GM12878 (cell line): ENCODE measurements at regions not wholly inside any gene's neighbourhood (a gene's known extent, or its start where the extent isn't known, plus 50 kb on each side); places are given as distances from the start of the nearest gene placed in this dataset.
A peak's percentile ranks its signal among the peaks of the same experiment; 100 is the strongest.

Source experiments
- ATF7 ChIP-seq: fragments of 450-650 bp; IDR thresholded peaks from 2 replicates; pipeline ENCODE4 v1.6.1; 2016; ENCODE audit warnings: low read depth, mild to moderate bottlenecking
- CEBPZ ChIP-seq: fragments of 150-350 bp; IDR thresholded peaks from 2 replicates; pipeline ENCODE4 v1.6.1; 2016; ENCODE audit warnings: low read depth, low read length
- CHD1 ChIP-seq: IDR thresholded peaks from 2 replicates; pipeline ENCODE4 v1.6.1; 2012; ENCODE audit warnings: low read depth, low read length, improper control_type of control experiment
- CREB1 ChIP-seq: IDR thresholded peaks from 2 replicates; pipeline ENCODE4 v1.6.1; 2012; ENCODE audit warnings: low read depth, mild to moderate bottlenecking, inconsistent platforms
- EGR1 ChIP-seq, 2 experiments: IDR thresholded peaks; 1 replicate in 1 of 2; 2 replicates in 1 of 2; pipeline ENCODE4 v1.6.1; 2011 to 2012; ENCODE audit warnings: low read depth in 2 of 2, low read length in 2 of 2, borderline replicate concordance in 1 of 2, mild to moderate bottlenecking in 1 of 2, moderate library complexity in 1 of 2
- ELK1 ChIP-seq: IDR thresholded peaks from 2 replicates; pipeline ENCODE4 v1.6.1; 2012; ENCODE audit warnings: low read depth, low read length, improper control_type of control experiment
- FOS ChIP-seq: IDR thresholded peaks from 3 replicates; pipeline ENCODE4 v1.6.1; 2011; ENCODE audit warnings: borderline replicate concordance; ENCODE audit not compliant: insufficient read length; ENCODE audit errors: extremely low read depth
- FOXM1 ChIP-seq: IDR thresholded peaks from 2 replicates; pipeline ENCODE4 v1.6.1; 2012; ENCODE audit warnings: low read depth, mild to moderate bottlenecking, inconsistent platforms, low read length, moderate library complexity
- HDGF ChIP-seq: fragments of 450-650 bp; IDR thresholded peaks from 2 replicates; pipeline ENCODE4 v1.6.1; 2016; ENCODE audit warnings: antibody characterized with exemption
- JUNB ChIP-seq: IDR thresholded peaks from 2 replicates; pipeline ENCODE4 v1.6.1; 2016; ENCODE audit warnings: antibody characterized with exemption, mild to moderate bottlenecking
- LARP7 ChIP-seq: fragments of 450-650 bp; IDR thresholded peaks from 2 replicates; pipeline ENCODE4 v1.6.1; 2017; ENCODE audit warnings: mild to moderate bottlenecking
- MEF2A ChIP-seq: IDR thresholded peaks from 2 replicates; pipeline ENCODE4 v1.6.1; 2011; ENCODE audit warnings: low read depth, mild to moderate bottlenecking, low read length, moderate library complexity; ENCODE audit not compliant: insufficient read depth
- MXI1 ChIP-seq: fragments of 150-350 bp; IDR thresholded peaks from 2 replicates; pipeline ENCODE4 v1.6.1; 2011; ENCODE audit warnings: low read depth, mild to moderate bottlenecking, inconsistent platforms, low read length, improper control_type of control experiment
- NR2C1 ChIP-seq: fragments of 450-650 bp; IDR thresholded peaks from 2 replicates; pipeline ENCODE4 v1.6.1; 2017; ENCODE audit warnings: antibody characterized with exemption, mild to moderate bottlenecking, moderate library complexity
- POU2F2 ChIP-seq: IDR thresholded peaks from 3 replicates; pipeline ENCODE4 v1.6.1; 2011; ENCODE audit warnings: low read depth, mild to moderate bottlenecking, low read length, borderline replicate concordance
- RAD51 ChIP-seq: fragments of 450-650 bp; IDR thresholded peaks from 2 replicates; pipeline ENCODE4 v1.6.1; 2016; ENCODE audit warnings: moderate library complexity, mild to moderate bottlenecking, inconsistent platforms
- SRF ChIP-seq, 2 experiments: IDR thresholded peaks; 2 replicates each; pipeline ENCODE4 v1.6.1; 2011; ENCODE audit warnings: low read depth in 2 of 2, low read length in 2 of 2, mild to moderate bottlenecking in 1 of 2, moderate library complexity in 1 of 2
- USF2 ChIP-seq: IDR thresholded peaks from 2 replicates; pipeline ENCODE4 v1.6.1; 2011; ENCODE audit warnings: low read depth, low read length, improper control_type of control experiment, borderline replicate concordance
- ZNF217 ChIP-seq: fragments of 450-650 bp; IDR thresholded peaks from 2 replicates; pipeline ENCODE4 v1.6.1; 2017; ENCODE audit warnings: antibody characterized with exemption, mild to moderate bottlenecking
- ZNF384 ChIP-seq: IDR thresholded peaks from 2 replicates; pipeline ENCODE4 v1.6.1; 2012; ENCODE audit warnings: low read depth, mild to moderate bottlenecking, low read length, improper control_type of control experiment, borderline replicate concordance
- ZNF592 ChIP-seq: fragments of 450-650 bp; IDR thresholded peaks from 2 replicates; pipeline ENCODE4 v1.6.1; 2017; ENCODE audit warnings: mild to moderate bottlenecking, moderate library complexity

GRCh38 chr6:113634352-113635163 is 222.6 kb upstream of the MARCKS start (continued):
- TF ChIP-seq FOXM1 (peak; percentile 94), SRF (IDR thresholded peaks at IDR 0.05; ENCODE audit: low read depth in 2 of 2, low read length in 2 of 2) (0 out of 4 replicates have a peak, but pooled peaks of 1 of the 2 experiments have one; percentile 50), ZNF592 (no peak), ZNF217 (no peak; the same call in 1 of the 2 replicates), POU2F2 (peak; percentile 88; the same call in 2 of the 3 replicates), MEF2A (no peak), CEBPZ (no peak), ZNF384 (no peak), CHD1 (no peak), LARP7 (no peak), NR2C1 (no peak), ELK1 (no peak), CREB1 (peak; percentile 40; the same call in 1 of the 2 replicates), ATF7 (peak; percentile 96), JUNB (peak; percentile 81), HDGF (no peak), FOS (no peak), EGR1 (IDR thresholded peaks at IDR 0.05; ENCODE audit: borderline replicate concordance in 1 of 2, low read depth in 2 of 2, low read length in 2 of 2) (no peak), USF2 (no peak), RAD51 (no peak; the same call in 1 of the 2 replicates), MXI1 (peak; percentile 32; the same call in 1 of the 2 replicates)
